Mucosa of descending colon (tissue), 3 donors: ENCODE measurements at regions not wholly inside any gene's neighbourhood (a gene's known extent, or its start where the extent isn't known, plus 50 kb on each side); places are given as distances from the start of the nearest gene placed in this dataset.

Experiments used
- ATAC-seq: fragments of 200-7000 bp; cut with Tn5 transposase; one replicate; pipeline ENCODE4 v1.9.1; 2020; ENCODE audit warnings: mild to moderate bottlenecking, moderate library complexity
- DNase-seq, 3 donors: peaks; one replicate each; pipeline ENCODE4 v3.0.0-alpha.2; 2020
- H3K36me3 ChIP-seq: fragments of 200-600 bp; one replicate; pipeline ENCODE4 v1.8.0; 2021; ENCODE audit warnings: low read depth, mild to moderate bottlenecking
- H3K4me1 ChIP-seq: fragments of 200-600 bp; one replicate; pipeline ENCODE4 v1.8.0; 2021; ENCODE audit warnings: low read depth, mild to moderate bottlenecking
- H3K4me3 ChIP-seq: fragments of 200-600 bp; one replicate; pipeline ENCODE4 v1.8.0; 2021; ENCODE audit warnings: mild to moderate bottlenecking
- H3K9me3 ChIP-seq: fragments of 200-600 bp; one replicate; pipeline ENCODE4 v1.8.0; 2021; ENCODE audit warnings: mild to moderate bottlenecking
- intact Hi-C, 2 donors: fragments of 100-400 bp; cut with DNase I in 1 of 2; cut with micrococcal nuclease in 1 of 2; formaldehyde crosslinking; loops; one replicate each; pipeline versions ENCODE4 v1.11.0 to v1.11.1; 2022; cut with DNase I, micrococcal nuclease
- TF ChIP-seq, protein P1 (sequence below): fragments of 200-600 bp; IDR thresholded peaks from one replicate; pipeline ENCODE4 v1.8.0; 2022; ENCODE audit warnings: antibody characterized with exemption, mild to moderate bottlenecking
- donor health status: DM: no; HTN: no; CAD: no; lungs with moderate emphysema.
- donor health status: DM: no; HTN: no; CAD: no.
- donor health status: DM: no; HTN: yes; CAD: no.

DNA sequence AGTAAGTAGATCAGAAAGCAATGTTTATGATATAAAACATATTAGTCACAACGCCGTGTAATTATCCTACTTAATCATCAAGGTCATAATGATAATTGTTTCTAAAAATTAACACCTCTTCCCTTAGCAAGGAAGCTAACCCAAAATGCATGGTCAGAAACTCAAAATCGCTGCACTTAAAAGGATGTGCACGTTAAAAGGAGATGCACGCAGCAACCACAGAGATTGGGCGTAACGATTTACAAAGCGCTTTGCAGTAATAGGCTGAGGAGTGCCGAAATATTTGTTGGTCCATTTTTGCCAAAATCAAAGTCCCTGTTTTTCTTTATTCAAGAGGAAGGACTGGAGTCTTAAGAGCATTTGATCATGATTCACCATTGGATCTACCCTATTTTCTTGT is 1077.2 kb downstream of the VRK1 start:
- intact Hi-C loops, result no loop called here
- DNase-seq (no peak), ATAC-seq (no peak)
- H3K36me3 ChIP-seq, result no peaks in the 10 kb centered on the region
- TF ChIP-seq, protein P1, sequence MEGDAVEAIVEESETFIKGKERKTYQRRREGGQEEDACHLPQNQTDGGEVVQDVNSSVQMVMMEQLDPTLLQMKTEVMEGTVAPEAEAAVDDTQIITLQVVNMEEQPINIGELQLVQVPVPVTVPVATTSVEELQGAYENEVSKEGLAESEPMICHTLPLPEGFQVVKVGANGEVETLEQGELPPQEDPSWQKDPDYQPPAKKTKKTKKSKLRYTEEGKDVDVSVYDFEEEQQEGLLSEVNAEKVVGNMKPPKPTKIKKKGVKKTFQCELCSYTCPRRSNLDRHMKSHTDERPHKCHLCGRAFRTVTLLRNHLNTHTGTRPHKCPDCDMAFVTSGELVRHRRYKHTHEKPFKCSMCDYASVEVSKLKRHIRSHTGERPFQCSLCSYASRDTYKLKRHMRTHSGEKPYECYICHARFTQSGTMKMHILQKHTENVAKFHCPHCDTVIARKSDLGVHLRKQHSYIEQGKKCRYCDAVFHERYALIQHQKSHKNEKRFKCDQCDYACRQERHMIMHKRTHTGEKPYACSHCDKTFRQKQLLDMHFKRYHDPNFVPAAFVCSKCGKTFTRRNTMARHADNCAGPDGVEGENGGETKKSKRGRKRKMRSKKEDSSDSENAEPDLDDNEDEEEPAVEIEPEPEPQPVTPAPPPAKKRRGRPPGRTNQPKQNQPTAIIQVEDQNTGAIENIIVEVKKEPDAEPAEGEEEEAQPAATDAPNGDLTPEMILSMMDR, result no peak
- no peak overlapping the region for H3K4me3 ChIP-seq
- H3K4me1 ChIP-seq, result no peaks in the 10 kb centered on the region
- no peaks in the 10 kb centered on the region for H3K9me3 ChIP-seq

DNA sequence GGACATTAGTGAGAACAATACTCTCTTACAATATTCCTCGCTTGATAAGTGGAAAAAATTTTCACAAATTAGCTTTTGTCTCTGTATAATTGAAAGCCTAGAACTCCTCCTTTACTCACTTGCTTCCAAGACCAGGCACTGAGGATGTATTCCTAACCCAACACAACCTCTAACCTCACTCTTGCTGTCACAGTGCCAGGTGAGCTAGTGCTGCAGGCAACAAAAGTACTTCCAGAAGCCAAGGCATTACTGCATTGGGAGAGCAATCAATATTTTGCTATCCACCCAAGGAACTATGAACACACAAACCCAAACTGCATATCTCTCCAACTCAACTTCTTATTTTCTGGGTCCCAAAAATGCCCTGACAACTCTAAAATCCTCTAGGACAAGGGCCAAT is 1081.0 kb downstream of the VRK1 start:
- ATAC-seq, result no peak
- Histone ChIP-seq H3K9me3 (no peaks in the 10 kb centered on the region), H3K36me3 (no peaks in the 10 kb centered on the region), H3K4me1 (no peaks in the 10 kb centered on the region), H3K4me3 (no peak overlapping the region)
- intact Hi-C loops, result no loop called here
- peak in 1 of 3 donors; percentile 6 for DNase-seq
- TF ChIP-seq, protein P1, result no peak

DNA sequence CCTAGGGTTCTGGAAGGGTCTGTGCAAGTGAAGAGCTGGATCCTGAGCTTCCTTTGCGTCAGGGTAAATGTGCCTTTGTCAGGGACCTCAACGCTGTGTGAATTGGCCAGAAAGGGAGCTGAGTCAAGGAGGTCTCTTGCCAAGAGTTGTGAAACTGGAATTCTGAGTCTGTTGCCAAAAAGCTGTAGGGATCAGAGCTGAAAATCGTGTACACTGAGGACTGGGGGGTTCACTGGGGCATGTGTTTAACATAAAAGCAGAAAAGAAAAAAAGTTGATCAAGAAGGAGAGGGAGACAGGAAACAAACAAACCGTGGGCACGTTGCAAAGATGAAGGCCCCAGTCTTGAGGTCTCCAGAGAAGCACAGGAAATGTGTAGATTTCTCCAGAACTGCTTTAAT is 1081.5 kb downstream of the VRK1 start:
- TF ChIP-seq, protein P1, result no peak
- intact Hi-C loops, result no loop called here
- DNase-seq (peak in 1 of 3 donors; percentile 8), ATAC-seq (peak; percentile 22)
- no peaks in the 10 kb centered on the region for H3K4me1 ChIP-seq
- H3K36me3 ChIP-seq, result no peaks in the 10 kb centered on the region
- H3K4me3 ChIP-seq, result no peak overlapping the region
- H3K9me3 ChIP-seq, result no peaks in the 10 kb centered on the region

DNA sequence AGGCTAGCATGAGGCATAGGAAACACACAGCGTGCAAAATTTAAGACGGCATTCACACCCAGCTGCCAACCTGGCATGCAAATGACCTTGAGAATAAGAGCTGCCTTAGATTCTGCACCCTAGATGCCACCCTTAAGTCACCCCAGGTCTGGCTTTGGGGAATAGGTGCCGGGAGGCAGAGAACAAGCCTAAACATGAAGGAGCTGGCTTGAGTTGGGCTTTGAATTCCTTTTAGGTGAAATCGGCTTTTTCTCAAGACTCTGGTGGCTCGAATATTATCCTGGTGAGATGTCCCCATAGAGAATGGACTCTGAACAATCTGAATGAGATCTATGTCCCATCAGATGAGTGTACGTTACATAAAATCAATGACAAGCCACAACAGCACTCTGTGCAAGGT is 1090.5 kb downstream of the VRK1 start:
- H3K9me3 ChIP-seq, result no peaks in the 10 kb centered on the region
- no peaks in the 10 kb centered on the region for H3K36me3 ChIP-seq
- no peak overlapping the region for H3K4me3 ChIP-seq
- ATAC-seq (no peak), DNase-seq (no peak)
- TF ChIP-seq, protein P1, result no peak
- H3K4me1 ChIP-seq, result no peaks in the 10 kb centered on the region
- intact Hi-C loops, result no loop called here

DNA sequence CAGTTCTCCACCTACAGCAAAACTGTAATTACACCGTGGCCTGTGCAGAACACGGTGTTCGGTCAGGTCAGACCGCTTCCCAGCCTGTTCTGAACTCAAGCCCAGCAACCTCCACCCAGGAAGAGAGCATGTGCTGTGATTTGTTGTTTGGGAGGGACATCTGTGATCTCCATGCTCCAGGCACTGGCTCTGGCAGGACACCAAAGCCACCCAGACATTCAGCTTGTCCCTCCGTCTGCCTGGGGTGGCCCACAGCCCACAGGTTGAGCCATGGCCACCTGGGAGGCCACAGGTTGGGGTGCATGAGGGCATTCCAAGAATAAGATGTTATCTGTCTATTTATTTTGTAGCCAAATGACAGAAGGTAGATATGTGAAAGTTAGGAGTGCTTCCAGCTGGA is 1091.1 kb downstream of the VRK1 start:
- no peak for ATAC-seq
- DNase-seq, result no peak
- TF ChIP-seq, protein P1, result no peak
- H3K9me3 ChIP-seq, result no peaks in the 10 kb centered on the region
- no peak overlapping the region for H3K4me3 ChIP-seq
- no peaks in the 10 kb centered on the region for H3K4me1 ChIP-seq
- intact Hi-C loops, result no loop called here
- no peaks in the 10 kb centered on the region for H3K36me3 ChIP-seq

DNA sequence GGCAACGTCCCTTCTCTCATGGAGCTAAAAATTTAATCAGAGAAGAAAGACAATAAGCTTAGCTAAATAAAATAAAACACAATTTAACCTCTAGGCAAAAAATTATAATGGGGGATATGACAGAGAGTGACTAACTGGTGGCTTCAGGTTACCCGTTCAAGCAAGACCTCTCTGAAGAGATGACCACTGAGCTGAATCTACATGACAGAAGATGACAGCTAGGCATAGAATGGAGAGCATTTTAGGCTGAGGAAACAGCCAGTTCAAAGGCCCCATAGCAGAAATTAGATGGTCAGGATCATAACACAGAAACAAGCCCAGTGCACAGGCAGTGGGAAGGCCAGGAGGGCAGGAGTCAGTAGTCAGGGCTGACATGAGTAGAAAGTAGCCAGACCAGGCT is 1094.3 kb downstream of the VRK1 start:
- H3K4me1 ChIP-seq, result no peaks in the 10 kb centered on the region
- TF ChIP-seq, protein P1, result no peak
- no peak for ATAC-seq
- no peaks in the 10 kb centered on the region for H3K9me3 ChIP-seq
- no peak for DNase-seq
- H3K4me3 ChIP-seq, result no peak overlapping the region
- intact Hi-C loops, result no loop called here
- no peaks in the 10 kb centered on the region for H3K36me3 ChIP-seq
